Right ventricle myocardium inferior (tissue), 1 donor: ENCODE measurements at regions not wholly inside any gene's neighbourhood (a gene's known extent, or its start where the extent isn't known, plus 50 kb on each side); places are given as distances from the start of the nearest gene placed in this dataset.

ENCODE experiments used
- ATAC-seq: fragments of 200-7000 bp; cut with Tn5 transposase; one replicate; pipeline ENCODE4 v1.9.1; 2020; ENCODE audit warnings: mild to moderate bottlenecking, moderate library complexity
- DNase-seq: peaks from one replicate; pipeline ENCODE4 v3.0.0; 2021; ENCODE audit errors: missing footprints
- intact Hi-C: fragments of 100-400 bp; cut with DNase I; formaldehyde crosslinking; loops from one replicate; pipeline ENCODE4 v1.11.0; 2022
- donor health status: DM: no; HTN: yes; CAD: no; lungs with severe emphysema.

DNA sequence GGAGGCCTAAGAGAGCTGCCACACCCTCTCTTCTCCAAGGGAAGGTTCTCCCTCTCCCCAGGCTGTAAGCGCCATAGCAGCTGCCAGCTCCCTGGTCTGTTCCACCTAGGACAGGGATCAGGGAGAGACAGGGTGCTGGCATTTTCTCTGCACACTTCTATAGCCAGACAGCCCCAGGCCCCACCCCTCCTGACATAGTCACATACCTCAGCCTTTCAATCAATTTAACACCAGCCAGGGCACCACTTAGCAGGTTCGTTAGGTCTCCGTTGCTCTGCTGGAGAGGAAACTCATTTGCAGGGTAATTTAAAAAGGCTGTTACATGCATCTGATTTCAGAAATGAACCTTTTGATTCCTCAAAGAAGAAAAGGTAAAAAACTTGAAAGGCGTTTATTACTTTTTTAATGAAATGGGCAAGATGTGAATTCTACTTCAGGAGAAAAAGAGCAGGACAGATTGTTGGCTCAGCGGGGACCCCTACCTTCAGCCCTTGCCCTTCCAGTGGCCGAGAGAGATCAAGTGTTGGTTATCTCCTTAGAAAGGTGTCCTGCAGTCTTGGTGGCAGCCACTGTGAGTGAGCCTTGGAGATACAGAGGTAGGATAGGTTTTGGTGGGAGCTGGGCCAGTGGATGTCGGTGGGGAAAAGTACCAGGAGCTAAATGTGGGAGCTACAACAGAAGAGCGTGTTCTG lies 180.5 kb upstream of the GALNT17 start:
- no peak for ATAC-seq
- no peak for DNase-seq
- intact Hi-C loops: no loop called here

DNA sequence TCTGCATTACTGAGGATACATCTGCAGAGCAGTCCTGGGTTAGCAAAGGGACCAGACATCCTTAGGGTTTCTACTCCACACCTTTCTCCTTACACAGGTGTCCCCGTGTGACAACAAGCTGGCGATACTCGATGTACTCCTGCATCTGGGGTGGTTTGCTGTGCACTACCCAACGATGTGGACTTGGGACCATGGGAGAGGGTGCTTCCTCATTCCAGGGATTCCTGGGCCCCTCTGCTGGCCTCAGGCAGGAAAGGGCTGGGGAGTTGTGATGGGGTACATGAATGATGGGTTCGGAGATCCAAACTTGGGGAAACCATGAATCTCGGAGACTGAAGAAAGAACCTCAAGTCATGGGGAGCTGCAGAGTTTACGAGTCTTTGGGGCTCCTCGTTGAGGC lies 179.6 kb upstream of the GALNT17 start:
- intact Hi-C loops: no loop called here
- ATAC-seq: no peak
- DNase-seq: no peak

DNA sequence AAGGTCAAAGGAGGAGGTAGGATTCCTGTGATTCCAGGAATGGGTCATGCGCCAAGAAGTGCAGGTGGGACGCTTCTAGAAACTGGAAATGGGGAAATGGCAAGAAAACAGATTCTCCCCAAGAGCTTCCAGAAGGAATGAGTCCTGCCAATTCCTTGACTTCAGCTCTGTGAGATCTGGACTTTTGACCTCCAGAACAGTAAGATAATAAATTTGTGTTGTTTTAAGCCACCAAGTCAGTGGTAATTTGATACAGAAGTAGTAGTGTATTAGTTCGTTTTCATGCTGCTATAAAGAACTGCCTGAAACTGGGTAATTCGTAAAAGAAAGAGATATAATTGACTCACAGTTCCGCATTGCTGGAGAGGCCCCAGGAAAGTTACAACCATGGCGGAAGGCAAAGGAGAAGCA lies 178.6 kb upstream of the GALNT17 start:
- ATAC-seq: no peak
- DNase-seq: no peak
- intact Hi-C loops: no loop called here

DNA sequence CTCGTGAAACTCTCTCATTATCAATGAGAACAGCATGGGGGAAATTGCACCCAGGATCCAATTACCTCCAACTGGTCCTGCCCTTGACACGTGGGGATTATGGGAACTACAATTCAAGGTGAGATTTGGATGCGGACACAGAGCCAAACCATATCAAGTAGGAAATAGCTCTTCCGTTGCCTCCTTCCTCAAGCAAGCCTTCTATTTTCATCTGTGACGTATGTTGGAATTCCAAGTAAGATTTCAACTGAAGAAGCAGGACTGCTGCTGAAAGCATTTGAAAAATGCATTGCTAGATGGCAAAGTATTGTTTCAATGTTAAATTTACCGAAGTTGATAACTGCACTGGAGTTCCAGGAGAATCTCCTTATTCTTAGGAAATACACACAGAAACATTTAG lies 178.1 kb upstream of the GALNT17 start:
- intact Hi-C loops: no loop called here
- DNase-seq: no peak
- no peak for ATAC-seq

DNA sequence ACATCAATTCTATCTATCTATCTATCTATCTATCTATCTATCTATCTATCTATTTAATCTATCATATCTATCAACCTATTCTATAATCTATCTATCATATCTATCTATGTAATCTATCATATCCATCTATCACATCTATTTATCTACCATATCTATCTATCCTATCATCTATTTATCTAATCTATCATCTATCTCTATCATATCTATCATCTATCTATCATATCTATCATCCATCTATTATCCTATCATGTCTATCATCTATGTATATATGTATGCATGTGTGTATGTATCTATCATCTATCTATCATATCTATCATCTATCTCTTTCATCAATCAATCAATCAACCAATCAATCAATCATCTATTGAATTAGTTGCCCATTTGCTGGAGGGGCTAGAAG lies 159.3 kb upstream of the GALNT17 start:
- DNase-seq (no peak), ATAC-seq (no peak)
- intact Hi-C loops: loop anchor here (1.0 kb wide), 1 partner anchor 17 kb away; no protein-coding TSS in a partner anchor

DNA sequence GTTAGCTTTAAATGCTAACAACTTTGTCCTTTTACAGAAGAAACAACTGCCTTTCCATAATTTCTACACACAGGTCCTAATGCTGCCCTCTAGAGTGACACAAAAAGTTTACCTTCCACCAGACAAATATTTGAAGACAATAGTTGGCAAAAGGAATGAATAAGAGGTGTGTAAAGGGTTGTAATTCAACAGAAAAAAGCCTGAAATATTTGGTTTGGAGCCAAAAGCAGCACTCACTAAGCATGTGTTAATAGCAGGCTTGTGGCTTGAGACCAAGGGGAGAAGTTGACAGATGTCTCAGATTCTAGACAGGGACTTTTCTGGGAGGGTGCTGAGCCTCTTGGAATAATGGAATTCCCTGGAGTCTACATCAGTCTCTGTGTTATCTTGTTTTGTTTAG lies 156.2 kb upstream of the GALNT17 start:
- ATAC-seq: no peak

DNA sequence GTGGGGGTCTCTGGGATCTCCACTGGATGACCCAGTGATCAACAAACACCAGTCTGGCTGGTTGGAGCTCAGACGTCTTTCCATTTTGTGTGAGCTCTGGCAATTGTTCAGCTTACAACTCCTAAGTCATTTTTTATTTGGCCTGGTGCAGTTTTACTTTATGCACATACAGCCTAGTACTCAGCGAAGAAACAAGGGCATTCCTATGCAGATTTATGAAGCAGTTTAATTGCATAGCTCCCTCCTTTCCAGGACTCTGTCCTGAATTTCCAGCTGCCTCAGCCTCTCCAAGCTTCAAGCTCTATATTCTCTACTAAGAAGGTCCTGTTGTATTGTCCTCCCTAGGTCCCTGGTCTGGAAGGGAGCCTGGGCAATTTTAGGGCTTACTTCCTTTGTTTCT lies 145.6 kb upstream of the GALNT17 start:
- intact Hi-C loops: no loop called here
- DNase-seq: no peak

More for the DNA sequence above, 156.2 kb upstream of the GALNT17 start:
- no peak for DNase-seq
- intact Hi-C loops: loop anchor here (2.0 kb wide), 1 partner anchor 15 kb away; no protein-coding TSS in a partner anchor

DNA sequence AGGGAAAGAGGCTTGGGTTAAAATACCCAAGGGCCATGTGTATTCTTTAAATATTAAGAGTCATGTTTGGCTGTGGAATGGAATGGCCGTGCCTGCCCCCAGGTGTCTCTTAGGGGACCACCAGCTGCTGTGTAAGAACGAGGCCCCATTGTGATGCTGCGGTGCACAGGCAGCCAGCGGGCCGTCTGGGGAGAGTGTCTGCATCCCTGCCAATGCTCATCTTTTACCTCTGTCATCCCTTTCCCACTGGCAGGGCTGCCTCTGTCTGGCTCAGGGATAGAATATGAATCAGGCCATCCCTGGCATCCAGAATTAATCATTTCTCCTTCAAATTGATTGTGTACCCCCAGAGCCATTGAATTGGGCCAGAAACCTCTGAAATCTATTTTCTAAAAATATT lies 137.8 kb upstream of the GALNT17 start:
- intact Hi-C loops: no loop called here
- no peak for ATAC-seq

More for the DNA sequence above, 145.6 kb upstream of the GALNT17 start:
- ATAC-seq: no peak

DNA sequence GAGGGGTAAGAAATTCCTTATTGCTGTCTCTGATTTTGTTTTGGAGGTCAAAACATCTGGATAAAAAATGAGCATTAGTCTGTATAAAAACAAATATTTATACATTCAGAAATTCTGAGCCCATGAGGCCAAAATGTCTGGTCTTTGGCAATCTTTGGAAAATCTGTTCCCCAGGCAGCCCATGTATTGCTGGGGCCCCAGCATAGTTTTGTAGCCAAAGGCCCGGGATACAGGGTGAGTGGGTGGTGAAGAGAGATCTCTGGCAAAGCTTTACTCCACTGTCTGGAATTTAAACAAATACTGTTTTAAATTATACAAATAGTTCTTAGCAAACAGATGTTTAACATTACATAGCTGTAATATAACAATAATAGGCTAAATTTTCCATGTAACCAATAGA lies 134.7 kb upstream of the GALNT17 start:
- intact Hi-C loops: no loop called here
- DNase-seq (no peak), ATAC-seq (no peak)

More for the DNA sequence above, 137.8 kb upstream of the GALNT17 start:
- no peak for DNase-seq

DNA sequence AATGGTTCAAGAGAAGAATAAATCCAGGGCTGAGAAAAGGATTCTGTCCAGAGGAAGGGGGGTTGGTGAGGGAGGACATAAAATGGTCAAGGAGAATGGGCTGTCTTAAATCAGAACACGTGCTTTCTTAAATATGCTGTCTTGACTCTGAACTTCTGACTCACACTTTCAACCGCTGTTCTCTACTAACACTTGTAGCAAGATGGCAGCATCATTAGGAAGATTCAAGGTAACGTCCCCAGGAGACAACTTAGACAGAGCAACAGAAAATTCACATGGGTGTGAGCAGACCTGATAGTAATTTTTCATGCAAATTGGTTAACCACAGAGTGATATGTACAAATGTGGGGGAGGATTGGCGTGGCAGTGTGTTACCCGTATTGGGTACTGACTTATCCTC lies 126.8 kb upstream of the GALNT17 start:
- DNase-seq (no peak), ATAC-seq (no peak)
- intact Hi-C loops: no loop called here

DNA sequence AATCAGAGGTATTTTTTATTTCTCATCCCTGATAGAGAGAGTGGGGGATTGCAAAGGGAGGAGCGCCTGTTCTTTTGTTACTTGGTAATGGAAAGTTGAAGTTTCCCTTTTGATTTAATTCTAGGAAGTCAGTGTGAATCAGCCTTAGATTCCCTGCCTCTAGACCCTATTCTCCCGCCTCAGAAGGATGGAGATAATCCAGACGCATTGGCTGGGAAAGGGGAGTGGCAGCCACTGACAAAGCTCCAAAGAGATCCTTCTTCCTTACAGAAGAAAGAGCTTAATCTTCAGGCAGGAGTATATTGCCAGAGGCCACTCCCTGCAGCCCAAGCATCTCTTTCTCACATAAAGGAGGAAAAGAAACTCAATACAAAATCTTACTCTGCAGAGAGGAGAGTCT lies 122.3 kb upstream of the GALNT17 start:
- ATAC-seq (no peak), DNase-seq (no peak)
- intact Hi-C loops: no loop called here

DNA sequence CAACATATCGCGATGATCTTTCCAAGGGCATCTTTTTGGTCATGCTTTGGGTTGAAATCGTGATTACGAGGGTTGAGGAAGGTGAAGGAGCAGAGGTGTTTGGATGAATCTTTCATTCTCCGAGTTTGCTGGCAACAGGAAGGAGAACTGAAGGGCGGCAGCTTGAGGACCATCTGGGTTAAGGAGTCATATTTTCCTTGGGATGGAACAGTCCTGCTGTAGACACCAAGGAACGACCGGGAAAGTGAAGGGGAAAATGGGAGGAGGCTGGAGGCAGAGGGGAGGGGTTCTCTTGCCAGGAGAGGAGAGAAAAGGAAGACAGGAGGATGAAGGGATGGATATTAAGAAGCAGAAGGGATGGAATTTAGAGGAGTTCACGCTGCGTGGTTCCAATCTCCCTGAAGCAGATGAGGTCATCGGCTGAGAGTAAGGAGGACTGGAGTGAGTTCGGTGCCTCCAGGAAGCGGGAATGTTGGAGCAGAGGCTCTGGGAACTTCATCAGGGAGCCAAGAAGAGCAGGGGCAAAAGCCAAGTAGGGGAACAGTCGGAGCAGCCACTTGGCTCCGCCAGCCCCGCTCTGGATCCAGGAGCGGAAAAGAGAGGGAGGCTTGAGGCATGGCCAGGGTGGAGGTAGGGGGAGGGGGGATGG lies 116.6 kb upstream of the GALNT17 start:
- DNase-seq (peak; percentile 67), ATAC-seq (peak; percentile 87)
- intact Hi-C loops: no loop called here

DNA sequence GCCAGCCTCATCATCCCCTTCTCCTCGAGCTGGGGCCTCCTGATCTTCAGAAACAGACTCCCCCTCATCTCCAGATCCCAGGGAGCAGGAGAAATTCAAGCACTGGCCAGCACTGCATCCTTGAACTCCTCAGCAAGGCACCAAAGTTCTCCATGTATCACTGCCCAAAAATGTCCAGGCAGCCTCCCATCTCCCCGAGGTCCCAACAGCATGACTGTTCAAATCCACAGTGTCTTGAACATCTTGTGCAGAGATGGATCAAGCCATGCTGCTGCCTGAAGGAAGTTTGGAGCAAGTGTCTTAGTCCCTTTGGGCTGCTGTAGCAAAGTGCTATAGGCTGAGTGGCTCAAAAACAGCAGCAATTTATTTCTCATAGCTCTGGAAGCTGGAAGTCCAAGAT lies 115.5 kb upstream of the GALNT17 start:
- intact Hi-C loops: no loop called here
- no peak for ATAC-seq

DNA sequence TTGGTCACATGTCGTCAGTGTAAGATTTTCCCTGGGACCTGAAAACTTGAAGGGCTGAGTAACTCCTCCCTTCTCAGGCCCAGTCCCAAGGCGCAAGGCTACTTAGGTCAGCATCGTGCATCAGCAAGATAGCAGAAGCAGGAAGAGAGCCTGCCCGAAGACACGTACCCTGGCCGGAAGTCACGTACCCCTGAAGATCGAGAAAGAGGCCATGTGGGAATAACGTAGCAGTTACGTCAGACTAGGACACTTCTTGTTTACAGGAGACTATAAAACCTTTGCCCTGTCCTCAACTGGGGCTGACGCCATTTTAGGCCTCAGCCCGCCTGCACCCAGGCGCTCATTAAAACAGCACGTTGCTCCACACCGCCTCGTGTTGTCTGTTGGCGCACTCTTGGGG lies 114.3 kb upstream of the GALNT17 start:
- intact Hi-C loops: no loop called here
- ATAC-seq: no peak
- DNase-seq: no peak

More for the DNA sequence above, 115.5 kb upstream of the GALNT17 start:
- DNase-seq: no peak

DNA sequence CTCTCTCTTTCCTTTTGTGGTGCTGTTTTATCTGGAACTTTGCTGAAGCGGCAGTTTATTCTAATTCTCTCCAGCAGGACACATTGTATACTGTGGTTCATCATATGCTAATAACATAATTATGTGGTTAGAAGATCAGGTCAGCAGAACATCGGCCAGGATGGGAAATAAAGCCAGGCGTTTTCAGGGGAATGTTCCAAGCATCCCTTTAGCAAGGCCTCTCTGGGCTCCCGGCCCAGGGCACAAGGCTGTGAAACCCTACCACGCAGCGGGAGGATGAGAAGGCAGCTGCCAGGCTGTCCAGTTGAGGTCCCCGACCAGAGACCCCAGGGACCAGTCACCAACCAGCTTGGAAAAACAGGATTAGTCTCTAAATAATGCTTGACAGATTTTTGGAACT lies 112.2 kb upstream of the GALNT17 start:
- intact Hi-C loops: no loop called here
- ATAC-seq: peak; percentile 63
- DNase-seq: no peak

DNA sequence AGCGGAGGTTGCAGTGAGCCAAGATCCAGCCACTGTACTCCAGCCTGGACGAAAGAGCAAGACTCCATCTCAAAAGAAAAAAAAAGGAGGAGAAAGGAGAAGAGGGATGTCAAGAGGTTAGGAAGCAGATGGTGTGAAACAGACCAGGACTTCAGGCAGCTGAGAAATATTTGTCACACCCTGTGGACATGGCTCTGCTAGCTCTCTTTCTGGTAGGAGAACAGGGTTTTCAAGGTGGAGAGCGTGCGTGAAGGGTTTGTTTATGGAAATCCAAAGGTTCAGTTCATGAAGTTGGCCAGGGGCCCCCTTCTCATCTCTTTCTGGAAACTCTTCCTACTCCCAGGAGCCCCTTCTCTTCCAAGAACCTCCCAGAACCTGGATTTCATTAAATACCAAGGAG lies 110.8 kb upstream of the GALNT17 start:
- intact Hi-C loops: no loop called here
- DNase-seq: no peak
- peak; percentile 29 for ATAC-seq

DNA sequence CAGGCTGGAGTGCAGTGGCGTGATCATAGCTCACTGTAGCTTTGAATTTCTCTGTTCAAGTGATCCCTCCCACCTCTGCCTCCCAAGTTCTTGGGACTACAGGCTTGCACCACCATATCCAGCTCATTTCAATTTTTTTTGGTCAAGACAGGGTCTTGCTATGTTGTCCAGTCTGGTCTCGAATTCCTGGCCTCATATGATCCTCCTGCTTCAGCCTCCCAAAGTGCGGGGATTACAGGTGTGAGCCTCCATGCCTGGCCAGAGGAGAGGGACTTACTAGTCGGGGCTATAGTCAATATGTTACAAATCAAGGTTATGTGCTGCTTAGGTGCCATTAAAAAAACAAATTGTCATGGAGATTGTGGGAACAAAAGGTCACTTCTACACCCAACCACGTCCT lies 105.3 kb upstream of the GALNT17 start:
- intact Hi-C loops: no loop called here

DNA sequence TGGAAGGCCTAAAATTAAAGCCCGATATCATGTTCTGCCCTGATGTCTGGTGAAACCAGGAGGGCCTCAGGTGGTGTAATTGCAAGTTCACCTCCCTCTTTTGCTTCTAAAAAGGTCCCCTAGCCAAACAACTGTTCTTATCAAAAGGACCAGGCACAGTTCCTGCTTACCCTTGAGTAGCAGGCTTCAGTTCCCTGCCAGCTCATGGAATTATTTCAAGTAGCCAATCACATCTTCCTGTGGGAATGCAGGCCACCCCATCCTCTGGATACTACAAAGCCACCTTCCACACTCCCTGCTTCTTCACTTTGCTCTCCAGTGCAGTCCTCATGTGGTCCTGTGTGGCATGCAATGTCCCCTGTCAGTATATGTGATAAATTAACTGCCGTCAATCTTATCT lies 97.7 kb upstream of the GALNT17 start:
- no peak for DNase-seq
- intact Hi-C loops: no loop called here
- peak; percentile 20 for ATAC-seq

More for the DNA sequence above, 105.3 kb upstream of the GALNT17 start:
- DNase-seq: no peak
- ATAC-seq: no peak

DNA sequence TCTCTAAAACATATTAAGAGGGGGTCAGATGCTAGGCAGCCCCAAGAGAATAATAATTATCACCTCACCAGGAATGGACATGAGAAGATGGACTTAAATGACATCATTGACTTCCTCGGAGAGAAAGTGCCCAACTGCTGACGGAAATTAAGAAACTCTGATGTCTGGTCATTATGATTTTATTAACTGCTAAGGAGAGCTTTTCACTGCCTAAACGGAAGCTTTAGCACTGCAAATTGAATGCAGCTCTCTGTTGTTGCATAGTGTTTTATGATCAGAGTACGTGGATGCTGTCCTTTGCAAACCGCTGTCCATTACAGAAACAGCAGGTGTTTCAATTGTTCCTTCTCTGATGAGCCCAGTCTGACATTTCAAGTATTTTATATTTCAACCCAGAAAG lies 89.4 kb upstream of the GALNT17 start:
- ATAC-seq (no peak), DNase-seq (no peak)
- intact Hi-C loops: no loop called here

DNA sequence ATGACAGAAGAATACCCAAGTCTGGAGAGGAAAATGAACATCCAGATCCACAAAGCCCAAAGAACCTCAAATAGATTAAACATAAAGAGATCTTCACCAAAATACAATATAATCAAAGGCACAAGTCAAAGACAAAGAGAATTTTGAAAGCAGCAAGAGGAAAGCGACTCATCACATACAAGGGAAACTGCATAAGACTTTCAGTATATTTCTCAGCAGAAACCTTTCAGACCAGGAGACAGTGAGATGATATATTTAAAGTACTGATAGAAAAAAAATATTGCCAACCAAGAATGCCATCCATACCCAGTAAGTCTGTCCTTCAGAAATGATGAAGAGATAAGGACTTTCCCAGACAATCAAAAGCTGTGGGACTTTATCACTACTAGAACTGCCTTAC lies 81.5 kb upstream of the GALNT17 start:
- intact Hi-C loops: no loop called here
- DNase-seq (no peak), ATAC-seq (no peak)

DNA sequence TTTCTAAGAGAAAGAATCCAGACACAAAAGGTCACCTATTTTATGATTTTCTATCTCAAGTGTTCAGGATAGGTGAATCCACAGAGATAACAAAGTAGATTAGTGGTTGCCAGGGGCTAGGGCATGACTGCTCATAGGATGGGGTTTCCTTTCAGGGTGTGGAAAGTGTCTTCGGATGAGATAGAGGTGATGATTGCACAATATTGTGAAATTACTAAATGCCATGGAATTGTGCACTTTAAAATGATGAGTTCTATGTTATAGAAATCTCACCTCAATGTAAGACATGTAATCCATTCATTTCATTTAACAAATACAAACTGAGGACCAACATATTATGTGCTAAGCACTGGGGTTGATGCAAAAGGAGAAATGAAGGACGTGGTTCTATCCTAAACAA lies 76.4 kb upstream of the GALNT17 start:
- DNase-seq (no peak), ATAC-seq (no peak)
- intact Hi-C loops: no loop called here
